ENCODE measurements at regions not wholly inside any gene's neighbourhood (a gene's known extent, or its start where the extent isn't known, plus 50 kb on each side); places are given as distances from the start of the nearest gene placed in this dataset.

- Histone ChIP-seq H3K36me3 (ENCODE audit: control insufficient read depth in 1 of 2, insufficient read depth in 2 of 2, low read length in 2 of 2) (no peaks in the 10 kb centered on the region), H3K9me3 (ENCODE audit: control insufficient read depth in 1 of 2, low read length in 2 of 2) (no peaks in the 10 kb centered on the region)
Observed at GRCh38 chr5:168039039-168039438, 252.4 kb upstream of the WWC1 start.

GRCh38 chr5:168039566-168040248 lies 251.7 kb upstream of the WWC1 start:
- no peaks in the 10 kb centered on the region for H3K36me3 ChIP-seq (ENCODE audit: control insufficient read depth in 1 of 2, insufficient read depth in 2 of 2, low read length in 2 of 2)
- no peaks in the 10 kb centered on the region for H3K9me3 ChIP-seq (ENCODE audit: control insufficient read depth in 1 of 2, low read length in 2 of 2)
- no peaks in the 10 kb centered on the region for H3K4me1 ChIP-seq (ENCODE audit: control insufficient read depth in 1 of 2, insufficient read depth in 2 of 2, low read length in 2 of 2)
- H3K27ac ChIP-seq (ENCODE audit: low read length): no peak overlapping the region
- no peak overlapping the region for H3K4me3 ChIP-seq (ENCODE audit: low read depth in 1 of 2, low read length in 2 of 2)
- no peaks in the 10 kb centered on the region for H3K27me3 ChIP-seq (ENCODE audit: low read depth, low read length)

More at GRCh38 chr5:168039039-168039438, 252.4 kb upstream of the WWC1 start:
- no peaks in the 10 kb centered on the region for H3K4me1 ChIP-seq (ENCODE audit: control insufficient read depth in 1 of 2, insufficient read depth in 2 of 2, low read length in 2 of 2)
- no peak overlapping the region for H3K4me3 ChIP-seq (ENCODE audit: low read depth in 1 of 2, low read length in 2 of 2)
- no peaks in the 10 kb centered on the region for H3K27me3 ChIP-seq (ENCODE audit: low read depth, low read length)
- H3K27ac ChIP-seq (ENCODE audit: low read length): no peak overlapping the region

- Histone ChIP-seq H3K27me3 (ENCODE audit: low read depth, low read length) (no peaks in the 10 kb centered on the region), H3K9me3 (ENCODE audit: control insufficient read depth in 1 of 2, low read length in 2 of 2) (no peaks in the 10 kb centered on the region), H3K4me1 (ENCODE audit: control insufficient read depth in 1 of 2, insufficient read depth in 2 of 2, low read length in 2 of 2) (no peaks in the 10 kb centered on the region), H3K27ac (ENCODE audit: low read length) (no peak overlapping the region), H3K36me3 (ENCODE audit: control insufficient read depth in 1 of 2, insufficient read depth in 2 of 2, low read length in 2 of 2) (no peaks in the 10 kb centered on the region), H3K4me3 (ENCODE audit: low read depth in 1 of 2, low read length in 2 of 2) (no peak overlapping the region)
Observed at GRCh38 chr5:168041583-168041982, 249.9 kb upstream of the WWC1 start.

GRCh38 chr5:168042284-168043068 lies 249.0 kb upstream of the WWC1 start:
- no peaks in the 10 kb centered on the region for H3K36me3 ChIP-seq (ENCODE audit: control insufficient read depth in 1 of 2, insufficient read depth in 2 of 2, low read length in 2 of 2)

GRCh38 chr5:168046163-168046562 lies 245.3 kb upstream of the WWC1 start:
- Histone ChIP-seq H3K27me3 (ENCODE audit: low read depth, low read length) (no peaks in the 10 kb centered on the region), H3K9me3 (ENCODE audit: control insufficient read depth in 1 of 2, low read length in 2 of 2) (no peaks in the 10 kb centered on the region), H3K36me3 (ENCODE audit: control insufficient read depth in 1 of 2, insufficient read depth in 2 of 2, low read length in 2 of 2) (no peaks in the 10 kb centered on the region), H3K4me3 (ENCODE audit: low read depth in 1 of 2, low read length in 2 of 2) (no peak overlapping the region), H3K27ac (ENCODE audit: low read length) (no peak overlapping the region), H3K4me1 (ENCODE audit: control insufficient read depth in 1 of 2, insufficient read depth in 2 of 2, low read length in 2 of 2) (no peaks in the 10 kb centered on the region)

More at GRCh38 chr5:168042284-168043068, 249.0 kb upstream of the WWC1 start:
- Histone ChIP-seq H3K4me1 (ENCODE audit: control insufficient read depth in 1 of 2, insufficient read depth in 2 of 2, low read length in 2 of 2) (no peaks in the 10 kb centered on the region), H3K27ac (ENCODE audit: low read length) (no peak overlapping the region), H3K4me3 (ENCODE audit: low read depth in 1 of 2, low read length in 2 of 2) (no peak overlapping the region), H3K27me3 (ENCODE audit: low read depth, low read length) (no peaks in the 10 kb centered on the region), H3K9me3 (ENCODE audit: control insufficient read depth in 1 of 2, low read length in 2 of 2) (no peaks in the 10 kb centered on the region)

GRCh38 chr5:168047043-168047668 lies 244.3 kb upstream of the WWC1 start:
- H3K27ac ChIP-seq (ENCODE audit: low read length): no peak overlapping the region
- H3K4me3 ChIP-seq (ENCODE audit: low read depth in 1 of 2, low read length in 2 of 2): no peak overlapping the region
- H3K36me3 ChIP-seq (ENCODE audit: control insufficient read depth in 1 of 2, insufficient read depth in 2 of 2, low read length in 2 of 2): no peaks in the 10 kb centered on the region
- no peaks in the 10 kb centered on the region for H3K9me3 ChIP-seq (ENCODE audit: control insufficient read depth in 1 of 2, low read length in 2 of 2)
- H3K27me3 ChIP-seq (ENCODE audit: low read depth, low read length): no peaks in the 10 kb centered on the region
- no peaks in the 10 kb centered on the region for H3K4me1 ChIP-seq (ENCODE audit: control insufficient read depth in 1 of 2, insufficient read depth in 2 of 2, low read length in 2 of 2)

- no peaks in the 10 kb centered on the region for H3K27me3 ChIP-seq (ENCODE audit: low read depth, low read length)
- no peaks in the 10 kb centered on the region for H3K4me1 ChIP-seq (ENCODE audit: control insufficient read depth in 1 of 2, insufficient read depth in 2 of 2, low read length in 2 of 2)
- H3K27ac ChIP-seq (ENCODE audit: low read length): no peak overlapping the region
- H3K9me3 ChIP-seq (ENCODE audit: control insufficient read depth in 1 of 2, low read length in 2 of 2): no peaks in the 10 kb centered on the region
- no peaks in the 10 kb centered on the region for H3K36me3 ChIP-seq (ENCODE audit: control insufficient read depth in 1 of 2, insufficient read depth in 2 of 2, low read length in 2 of 2)
- no peak overlapping the region for H3K4me3 ChIP-seq (ENCODE audit: low read depth in 1 of 2, low read length in 2 of 2)
Observed at GRCh38 chr5:168047669-168048111, 243.8 kb upstream of the WWC1 start.

- no peaks in the 10 kb centered on the region for H3K36me3 ChIP-seq (ENCODE audit: control insufficient read depth in 1 of 2, insufficient read depth in 2 of 2, low read length in 2 of 2)
- no peaks in the 10 kb centered on the region for H3K9me3 ChIP-seq (ENCODE audit: control insufficient read depth in 1 of 2, low read length in 2 of 2)
- H3K27ac ChIP-seq (ENCODE audit: low read length): no peak overlapping the region
- H3K4me3 ChIP-seq (ENCODE audit: low read depth in 1 of 2, low read length in 2 of 2): no peak overlapping the region
- no peaks in the 10 kb centered on the region for H3K27me3 ChIP-seq (ENCODE audit: low read depth, low read length)
- no peaks in the 10 kb centered on the region for H3K4me1 ChIP-seq (ENCODE audit: control insufficient read depth in 1 of 2, insufficient read depth in 2 of 2, low read length in 2 of 2)
Observed at GRCh38 chr5:168048486-168048885, 243.0 kb upstream of the WWC1 start.

- Histone ChIP-seq H3K27me3 (ENCODE audit: low read depth, low read length) (no peaks in the 10 kb centered on the region), H3K9me3 (ENCODE audit: control insufficient read depth in 1 of 2, low read length in 2 of 2) (no peaks in the 10 kb centered on the region), H3K36me3 (ENCODE audit: control insufficient read depth in 1 of 2, insufficient read depth in 2 of 2, low read length in 2 of 2) (no peaks in the 10 kb centered on the region), H3K4me3 (ENCODE audit: low read depth in 1 of 2, low read length in 2 of 2) (no peak overlapping the region), H3K4me1 (ENCODE audit: control insufficient read depth in 1 of 2, insufficient read depth in 2 of 2, low read length in 2 of 2) (no peaks in the 10 kb centered on the region), H3K27ac (ENCODE audit: low read length) (no peak overlapping the region)
Observed at GRCh38 chr5:168052686-168053085, 238.8 kb upstream of the WWC1 start.

- Histone ChIP-seq H3K9me3 (ENCODE audit: control insufficient read depth in 1 of 2, low read length in 2 of 2) (no peaks in the 10 kb centered on the region), H3K27me3 (ENCODE audit: low read depth, low read length) (no peaks in the 10 kb centered on the region), H3K4me1 (ENCODE audit: control insufficient read depth in 1 of 2, insufficient read depth in 2 of 2, low read length in 2 of 2) (no peaks in the 10 kb centered on the region), H3K36me3 (ENCODE audit: control insufficient read depth in 1 of 2, insufficient read depth in 2 of 2, low read length in 2 of 2) (no peaks in the 10 kb centered on the region), H3K4me3 (ENCODE audit: low read depth in 1 of 2, low read length in 2 of 2) (no peak overlapping the region), H3K27ac (ENCODE audit: low read length) (no peak overlapping the region)
Observed at GRCh38 chr5:168054091-168054490, 237.4 kb upstream of the WWC1 start.

GRCh38 chr5:168055141-168055683 lies 236.2 kb upstream of the WWC1 start:
- Histone ChIP-seq H3K4me3 (ENCODE audit: low read depth in 1 of 2, low read length in 2 of 2) (no peak overlapping the region), H3K4me1 (ENCODE audit: control insufficient read depth in 1 of 2, insufficient read depth in 2 of 2, low read length in 2 of 2) (no peaks in the 10 kb centered on the region), H3K9me3 (ENCODE audit: control insufficient read depth in 1 of 2, low read length in 2 of 2) (no peaks in the 10 kb centered on the region), H3K36me3 (ENCODE audit: control insufficient read depth in 1 of 2, insufficient read depth in 2 of 2, low read length in 2 of 2) (no peaks in the 10 kb centered on the region), H3K27me3 (ENCODE audit: low read depth, low read length) (no peaks in the 10 kb centered on the region), H3K27ac (ENCODE audit: low read length) (no peak overlapping the region)

All from muscle layer of duodenum (tissue), 2 donors.